Dedifferentiated amniotic fluid mesenchymal stem cell (primary cell): ENCODE measurements at regions not wholly inside any gene's neighbourhood (a gene's known extent, or its start where the extent isn't known, plus 50 kb on each side); places are given as distances from the start of the nearest gene placed in this dataset.

Experiments
- DNase-seq: peaks from one replicate; pipeline ENCODE4 v3.0.0-alpha.2; 2016; ENCODE audit errors: extremely low spot score

- no peak for DNase-seq
Observed at GRCh38 chr2:226652983-226653765, 146.4 kb downstream of the IRS1 start.

- peak; percentile 52 for DNase-seq
Observed at GRCh38 chr2:226652369-226652768, 147.3 kb downstream of the IRS1 start.

GRCh38 chr2:226649871-226650660 lies 149.6 kb downstream of the IRS1 start:
- DNase-seq: peak; percentile 86

GRCh38 chr2:226649201-226649600 lies 150.4 kb downstream of the IRS1 start:
- no peak for DNase-seq

GRCh38 chr2:226647621-226648518 lies 151.8 kb downstream of the IRS1 start:
- DNase-seq: no peak

GRCh38 chr2:226644399-226644865 lies 155.2 kb downstream of the IRS1 start:
- no peak for DNase-seq

DNA sequence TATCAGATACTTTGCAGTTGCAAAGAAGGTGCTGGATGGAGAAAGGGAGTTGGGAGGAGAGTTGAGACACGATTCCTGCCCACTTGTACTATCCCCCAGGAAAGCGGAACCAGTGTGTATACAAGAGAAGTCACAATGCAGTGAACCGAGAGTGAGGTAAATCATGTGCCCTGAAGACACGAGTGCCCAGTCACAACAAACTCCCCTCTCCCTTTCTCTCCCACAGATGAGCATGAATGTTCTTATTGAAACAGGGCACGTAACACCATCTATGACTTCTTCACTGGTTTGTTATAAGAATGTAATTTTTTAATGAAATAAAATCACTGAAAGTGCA lies 155.7 kb downstream of the IRS1 start:
- no peak for DNase-seq

DNA sequence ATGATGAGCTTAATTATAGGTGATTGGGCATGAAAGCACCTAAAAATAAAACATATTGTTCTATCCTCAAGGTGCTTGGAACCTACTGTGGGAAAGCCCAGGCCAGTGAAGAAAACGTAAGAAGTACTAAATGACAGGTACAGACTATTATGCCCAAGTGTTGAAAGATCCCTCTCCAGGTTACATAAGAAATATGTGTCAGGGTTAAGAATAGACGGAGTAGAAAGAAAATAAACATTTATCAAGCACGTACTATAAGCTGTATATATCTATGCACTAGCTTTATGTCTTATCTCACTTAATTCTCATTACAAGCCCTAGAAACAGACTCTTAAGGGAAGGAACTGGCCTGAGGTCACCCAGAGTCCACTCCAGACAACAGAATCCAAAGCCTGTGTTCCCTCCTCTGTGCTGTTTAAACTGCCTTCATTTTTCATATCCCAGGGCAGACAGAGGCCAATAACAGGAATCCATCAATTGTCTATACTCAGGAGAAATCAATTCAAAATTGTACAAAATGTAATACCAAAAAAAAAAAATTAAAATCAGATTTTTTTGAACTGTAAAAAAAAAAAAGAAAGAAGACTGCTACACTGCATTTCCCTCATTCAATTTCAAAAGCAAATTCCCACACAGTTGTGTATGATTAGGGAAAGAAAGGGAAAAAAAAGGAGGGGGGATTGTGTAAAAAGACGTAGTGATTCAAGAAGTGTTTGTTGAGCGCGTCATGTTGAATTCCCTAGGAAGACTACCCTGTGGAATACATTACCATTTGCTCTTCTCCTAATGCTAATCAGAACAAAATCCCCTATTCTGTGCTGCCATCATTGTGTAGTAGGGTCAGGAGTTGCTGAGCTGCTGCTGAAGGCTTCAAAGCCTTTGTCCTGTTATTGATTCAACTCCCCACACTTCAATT lies 156.3 kb downstream of the IRS1 start:
- DNase-seq: no peak

DNA sequence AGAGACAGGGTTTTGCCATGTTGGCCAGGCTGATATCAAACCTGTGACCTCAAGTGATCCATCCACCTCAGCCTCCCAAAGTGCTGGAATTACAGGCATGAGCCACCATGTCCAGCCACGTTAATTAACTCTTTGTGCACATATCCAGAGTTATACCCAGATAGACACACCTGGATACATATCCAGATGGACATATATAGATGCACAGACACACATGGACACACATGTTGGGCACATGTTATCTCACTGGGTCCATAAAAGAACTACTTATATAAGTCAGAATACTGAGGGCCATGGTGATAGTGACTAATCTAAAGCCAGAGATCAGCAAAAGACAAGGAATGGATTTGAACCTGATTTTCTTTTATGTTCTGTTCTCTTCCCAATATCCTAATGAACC lies 158.6 kb downstream of the IRS1 start:
- DNase-seq: no peak

DNA sequence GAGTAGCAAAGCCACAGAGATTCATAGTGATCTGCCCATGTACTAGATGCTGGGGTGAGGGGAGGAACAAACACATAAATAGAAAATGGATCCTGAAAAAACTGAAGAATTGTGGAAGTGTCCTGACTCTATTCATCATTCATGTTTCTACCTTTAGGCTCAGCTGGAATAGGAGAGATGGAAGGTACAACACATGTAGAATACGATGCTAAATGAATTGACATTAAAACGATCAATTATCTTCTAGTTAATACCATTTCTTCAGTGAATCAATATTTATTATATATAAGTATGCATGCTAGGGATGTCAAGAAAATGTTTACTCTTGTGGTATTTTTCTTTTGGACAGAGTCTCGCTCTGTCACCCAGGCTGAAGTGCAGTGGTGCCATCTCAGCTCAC lies 159.1 kb downstream of the IRS1 start:
- DNase-seq: no peak

- DNase-seq: no peak
Observed at GRCh38 chr2:226639550-226639949, 160.1 kb downstream of the IRS1 start.

GRCh38 chr2:226638576-226638975 lies 161.0 kb downstream of the IRS1 start:
- no peak for DNase-seq

DNA sequence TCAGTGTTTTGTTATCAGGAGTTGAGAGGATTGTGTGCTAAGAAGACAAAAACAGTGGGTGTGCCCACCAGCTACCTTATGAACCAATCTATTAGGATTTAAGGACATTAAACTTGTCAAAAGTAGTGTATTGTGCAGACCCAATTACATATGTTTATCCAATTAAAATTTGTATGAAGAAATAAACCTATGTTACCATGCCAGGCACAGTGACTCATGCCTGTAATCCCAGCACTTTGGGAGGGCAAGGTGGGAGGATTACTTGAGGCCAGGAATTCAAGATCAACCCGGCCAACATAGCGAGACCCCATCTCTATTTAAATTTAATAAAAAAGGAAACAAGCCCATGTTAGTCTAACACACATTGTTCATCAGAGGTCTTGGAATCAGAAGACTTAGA lies 162.2 kb downstream of the IRS1 start:
- DNase-seq: no peak

- DNase-seq: no peak
Observed at GRCh38 chr2:226636586-226636985, 163.0 kb downstream of the IRS1 start.

- DNase-seq: no peak
Observed at GRCh38 chr2:226634943-226635604, 164.5 kb downstream of the IRS1 start.

DNA sequence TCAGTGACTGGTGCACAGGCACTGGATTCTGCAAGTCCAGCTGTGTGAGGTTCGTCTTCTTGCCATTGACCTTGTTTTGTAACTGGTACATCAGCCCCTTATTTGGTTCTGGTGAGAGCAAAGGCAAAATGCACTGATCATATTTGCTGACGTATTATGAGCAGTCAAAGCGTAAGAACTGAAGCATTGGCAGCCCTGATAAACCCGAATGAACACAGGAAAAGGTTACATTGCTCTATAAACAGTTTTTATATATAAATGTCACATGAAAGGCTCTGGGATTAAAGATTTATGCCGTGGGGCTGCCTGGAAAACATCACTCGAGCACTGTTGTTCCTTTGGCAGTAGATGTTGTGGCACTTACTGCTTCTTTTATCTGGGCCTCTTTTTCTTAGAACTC lies 167.9 kb downstream of the IRS1 start:
- no peak for DNase-seq

GRCh38 chr2:226631187-226631586 lies 168.4 kb downstream of the IRS1 start:
- no peak for DNase-seq

DNA sequence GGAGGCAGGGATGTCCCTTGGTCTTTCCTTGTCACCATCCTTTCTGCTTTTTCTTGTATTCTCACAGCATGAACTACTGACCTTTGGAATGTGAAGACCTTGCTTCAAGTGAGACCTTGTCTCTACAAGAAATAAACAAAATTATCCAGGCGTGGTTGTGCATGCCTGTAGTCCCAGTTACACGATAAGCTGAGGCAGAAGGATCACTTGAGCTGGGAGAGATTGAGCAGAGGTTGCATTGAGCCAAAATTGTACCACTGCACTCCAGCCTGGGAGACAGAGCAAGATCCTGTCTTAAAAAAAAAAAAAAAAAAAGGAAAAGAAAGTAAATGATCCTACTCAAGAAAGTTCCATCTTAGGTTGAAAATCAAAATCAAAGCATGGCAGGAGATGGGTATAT lies 173.7 kb downstream of the IRS1 start:
- DNase-seq: no peak

GRCh38 chr2:226623587-226624368 lies 175.8 kb downstream of the IRS1 start:
- DNase-seq: no peak

GRCh38 chr2:226622484-226622883 lies 177.1 kb downstream of the IRS1 start:
- DNase-seq: no peak
